Esophagus muscularis mucosa (tissue), 3 donors: ENCODE measurements at regions not wholly inside any gene's neighbourhood (a gene's known extent, or its start where the extent isn't known, plus 50 kb on each side); places are given as distances from the start of the nearest gene placed in this dataset.

Experiments
- POLR2AphosphoS5 ChIP-seq, 2 donors: sonication (generic); formaldehyde crosslinking; IDR thresholded peaks; one replicate each; pipeline ENCODE4 v1.6.1; 2017; ENCODE audit warnings: antibody characterized with exemption in 2 of 2
- TF ChIP-seq, protein P1 (sequence below), 3 experiments: fragments of 200-600 bp in 2 of 3; fragments of 450-650 bp in 1 of 3; sonication (generic) in 2 of 3; IDR thresholded peaks; one replicate each; pipeline ENCODE4 v1.5.1; 2017 to 2019; ENCODE audit warnings: antibody characterized with exemption in 3 of 3, mild to moderate bottlenecking in 2 of 3, moderate library complexity in 1 of 3

- TF ChIP-seq, protein P1, sequence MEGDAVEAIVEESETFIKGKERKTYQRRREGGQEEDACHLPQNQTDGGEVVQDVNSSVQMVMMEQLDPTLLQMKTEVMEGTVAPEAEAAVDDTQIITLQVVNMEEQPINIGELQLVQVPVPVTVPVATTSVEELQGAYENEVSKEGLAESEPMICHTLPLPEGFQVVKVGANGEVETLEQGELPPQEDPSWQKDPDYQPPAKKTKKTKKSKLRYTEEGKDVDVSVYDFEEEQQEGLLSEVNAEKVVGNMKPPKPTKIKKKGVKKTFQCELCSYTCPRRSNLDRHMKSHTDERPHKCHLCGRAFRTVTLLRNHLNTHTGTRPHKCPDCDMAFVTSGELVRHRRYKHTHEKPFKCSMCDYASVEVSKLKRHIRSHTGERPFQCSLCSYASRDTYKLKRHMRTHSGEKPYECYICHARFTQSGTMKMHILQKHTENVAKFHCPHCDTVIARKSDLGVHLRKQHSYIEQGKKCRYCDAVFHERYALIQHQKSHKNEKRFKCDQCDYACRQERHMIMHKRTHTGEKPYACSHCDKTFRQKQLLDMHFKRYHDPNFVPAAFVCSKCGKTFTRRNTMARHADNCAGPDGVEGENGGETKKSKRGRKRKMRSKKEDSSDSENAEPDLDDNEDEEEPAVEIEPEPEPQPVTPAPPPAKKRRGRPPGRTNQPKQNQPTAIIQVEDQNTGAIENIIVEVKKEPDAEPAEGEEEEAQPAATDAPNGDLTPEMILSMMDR (IDR thresholded peaks at IDR 0.05), result no peak
- TF ChIP-seq POLR2AphosphoS5 (IDR thresholded peaks at IDR 0.05), result peak; percentile 77 to 81
These were observed 239.6 kb upstream of the FGGY start for GRCh38 chr1:59057211-59057694.
